Heart right ventricle (tissue), 16 donors: ENCODE measurements at regions not wholly inside any gene's neighbourhood (a gene's known extent, or its start where the extent isn't known, plus 50 kb on each side); places are given as distances from the start of the nearest gene placed in this dataset.

Experiments
- ATAC-seq, 8 donors: fragments of 200-7000 bp; cut with Tn5 transposase; one replicate each; pipeline ENCODE4 v1.9.1; 2020; ENCODE audit warnings: mild to moderate bottlenecking in 8 of 8, moderate library complexity in 8 of 8, moderate number of reproducible peaks in 1 of 8
- DNase-seq, 2 donors: peaks; one replicate each; pipeline ENCODE4 v3.0.0-alpha.2; 2020
- H3K27ac ChIP-seq, 10 donors: fragments of 200-600 bp; sonication (generic) in 2 of 10; one replicate each; pipeline versions ENCODE4 v1.5.0 to v1.8.0; 2020 to 2022; ENCODE audit warnings: mild to moderate bottlenecking in 3 of 10
- H3K27me3 ChIP-seq, 7 donors: fragments of 200-600 bp; one replicate each; pipeline ENCODE4 v1.8.0; 2021 to 2022; ENCODE audit warnings: mild to moderate bottlenecking in 2 of 7
- H3K36me3 ChIP-seq, 9 donors: fragments of 200-600 bp; sonication (generic) in 1 of 9; one replicate each; pipeline versions ENCODE4 v1.5.0 to v1.8.0; 2020 to 2022; ENCODE audit warnings: mild to moderate bottlenecking in 2 of 9
- H3K4me1 ChIP-seq, 9 donors: fragments of 200-600 bp; sonication (generic) in 1 of 9; one replicate each; pipeline versions ENCODE4 v1.5.0 to v1.8.0; 2020 to 2022; ENCODE audit warnings: mild to moderate bottlenecking in 4 of 9
- H3K4me3 ChIP-seq, 10 donors: fragments of 200-600 bp; sonication (generic) in 2 of 10; one replicate each; pipeline versions ENCODE4 v1.5.0 to v1.8.0; 2020 to 2022; ENCODE audit warnings: mild to moderate bottlenecking in 7 of 10, moderate library complexity in 2 of 10
- H3K9me3 ChIP-seq, 11 donors: fragments of 200-600 bp in 10 of 11; sonication (generic) in 2 of 11; one replicate each; pipeline versions ENCODE4 v1.5.0 to v1.8.0; 2013 to 2022; ENCODE audit warnings: mild to moderate bottlenecking in 2 of 11, control low read depth in 1 of 11, moderate library complexity in 1 of 11
- WGBS, 2 donors: extraction: QIAGEN DNeasy Blood & Tissue Kit; methylation state at CpG; one replicate each; pipeline ENCODE4 v1.1.7; 2013; ENCODE audit warnings: inconsistent platforms in 1 of 2; 5-methylcytosine and 5-hydroxymethylcytosine counted together
- intact Hi-C, 10 donors: fragments of 100-400 bp; cut with DNase I; formaldehyde crosslinking; loops; one replicate each; pipeline versions ENCODE4 v1.11.1 to v1.14.2; 2022
- TF ChIP-seq, protein P1 (sequence below), 9 donors: fragments of 200-600 bp; sonication (generic) in 2 of 9; IDR thresholded peaks; one replicate each; pipeline versions ENCODE4 v1.5.0 to v1.8.0; 2021 to 2022; ENCODE audit warnings: antibody characterized with exemption in 9 of 9, mild to moderate bottlenecking in 5 of 9, moderate library complexity in 1 of 9
- donor health status: Arrhythmogenic right ventricular cardiomyopathy.
- donor health status: ischemic (EF 13 %, LVEDD 7.1; RV severe dilation, severe dysfunction).
- donor health status: healthy with polysubstance abuse.
- donor health status: DM: no; HTN: yes; CAD: no.
- donor health status: DM: no; HTN: no; CAD: no.
- donor health status: ischemic (EF 25% LVEDD 6.9; RV normal size, moderate dysfunction).
- donor health status: ischemic (EF 25% LVEDD 5.7; RV mildly dilated, moderate dysfunction).
- donor health status: healthy.
- donor health status: DM: yes; HTN: yes; CAD: no.
- donor health status: Ischemic cardiomyopathy.
- donor health status: ischemic (EF 35%, LVEDD 5.7; RV mildly dilated, moderate dysfunction).
- donor health status: nonischemic (EF 11% LVEDD 7.7; RV severe dilation, severe dysfunction).
- donor health status: DM: yes; HTN: yes; CAD: no.
- donor health status: PGD.
- donor health status: ischemic (EF 29% LVEDD 5.4; RV normal size, mild dysfunction).
- donor health status: nonischemic (EF 23%, LVEDD 6.1; RV moderate dilation, normal function).

DNA sequence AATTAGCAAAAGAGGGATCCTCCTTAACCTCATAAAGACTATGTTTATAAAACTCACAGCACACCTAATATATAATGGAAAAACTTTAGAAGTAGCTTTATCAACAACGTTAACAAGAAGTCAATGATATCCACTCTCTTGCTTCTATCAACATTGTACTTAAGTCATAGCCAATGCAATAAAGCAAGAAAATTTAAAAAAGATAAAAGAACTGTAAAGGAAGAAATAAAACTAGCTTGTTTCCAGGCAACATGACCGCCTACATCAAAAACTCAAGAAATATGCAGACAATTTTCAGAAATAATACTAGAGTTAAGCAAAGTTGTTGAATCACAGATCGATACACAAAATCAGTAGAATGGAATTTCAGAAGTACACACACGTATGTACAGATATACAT, 375.5 kb upstream of the SPRED2 start:
- Histone ChIP-seq H3K27me3 (no peaks in the 10 kb centered on the region), H3K4me3 (no peak overlapping the region), H3K27ac (no peak overlapping the region), H3K4me1 (no peaks in the 10 kb centered on the region), H3K9me3 (peaks cover 0 to 24% (median 13%) of the 10 kb centered on the region in 11 donors), H3K36me3 (no peaks in the 10 kb centered on the region)
- WGBS, 2 donors, result 87 to 89% methylated on average over 4 of the region's 4 CpGs
- TF ChIP-seq, protein P1, sequence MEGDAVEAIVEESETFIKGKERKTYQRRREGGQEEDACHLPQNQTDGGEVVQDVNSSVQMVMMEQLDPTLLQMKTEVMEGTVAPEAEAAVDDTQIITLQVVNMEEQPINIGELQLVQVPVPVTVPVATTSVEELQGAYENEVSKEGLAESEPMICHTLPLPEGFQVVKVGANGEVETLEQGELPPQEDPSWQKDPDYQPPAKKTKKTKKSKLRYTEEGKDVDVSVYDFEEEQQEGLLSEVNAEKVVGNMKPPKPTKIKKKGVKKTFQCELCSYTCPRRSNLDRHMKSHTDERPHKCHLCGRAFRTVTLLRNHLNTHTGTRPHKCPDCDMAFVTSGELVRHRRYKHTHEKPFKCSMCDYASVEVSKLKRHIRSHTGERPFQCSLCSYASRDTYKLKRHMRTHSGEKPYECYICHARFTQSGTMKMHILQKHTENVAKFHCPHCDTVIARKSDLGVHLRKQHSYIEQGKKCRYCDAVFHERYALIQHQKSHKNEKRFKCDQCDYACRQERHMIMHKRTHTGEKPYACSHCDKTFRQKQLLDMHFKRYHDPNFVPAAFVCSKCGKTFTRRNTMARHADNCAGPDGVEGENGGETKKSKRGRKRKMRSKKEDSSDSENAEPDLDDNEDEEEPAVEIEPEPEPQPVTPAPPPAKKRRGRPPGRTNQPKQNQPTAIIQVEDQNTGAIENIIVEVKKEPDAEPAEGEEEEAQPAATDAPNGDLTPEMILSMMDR (IDR thresholded peaks at IDR 0.05), result no peak
- no peak for ATAC-seq
- no peak for DNase-seq
- intact Hi-C loops, result no loop called here

DNA sequence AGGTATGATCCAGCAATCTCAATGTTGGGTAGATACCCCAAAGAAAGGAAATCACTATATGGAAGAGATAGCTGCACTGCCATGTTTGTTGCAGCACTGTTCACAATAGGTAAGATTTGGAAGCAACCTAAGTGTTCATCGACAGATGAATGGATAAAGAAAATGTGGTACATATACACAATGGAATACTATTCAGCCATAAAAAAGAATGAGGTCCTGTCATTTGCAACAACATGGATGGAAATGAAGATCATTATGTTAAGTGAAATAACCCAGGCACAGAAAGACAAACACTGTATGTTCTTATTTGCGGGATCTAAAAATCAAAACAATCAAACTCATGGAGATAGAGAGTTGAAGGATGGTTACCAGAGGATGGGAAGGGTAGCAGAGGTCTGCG, 372.4 kb upstream of the SPRED2 start:
- Histone ChIP-seq H3K27ac (no peak overlapping the region), H3K4me1 (no peaks in the 10 kb centered on the region), H3K36me3 (no peaks in the 10 kb centered on the region), H3K27me3 (no peaks in the 10 kb centered on the region), H3K4me3 (no peak overlapping the region), H3K9me3 (peaks cover 0 to 24% (median 13%) of the 10 kb centered on the region in 11 donors)
- intact Hi-C loops, result no loop called here
- ATAC-seq (no peak), DNase-seq (no peak)
- TF ChIP-seq, protein P1 (IDR thresholded peaks at IDR 0.05), result no peak
- WGBS, 2 donors, result 93 to 99% methylated on average over 3 of the region's 3 CpGs

DNA sequence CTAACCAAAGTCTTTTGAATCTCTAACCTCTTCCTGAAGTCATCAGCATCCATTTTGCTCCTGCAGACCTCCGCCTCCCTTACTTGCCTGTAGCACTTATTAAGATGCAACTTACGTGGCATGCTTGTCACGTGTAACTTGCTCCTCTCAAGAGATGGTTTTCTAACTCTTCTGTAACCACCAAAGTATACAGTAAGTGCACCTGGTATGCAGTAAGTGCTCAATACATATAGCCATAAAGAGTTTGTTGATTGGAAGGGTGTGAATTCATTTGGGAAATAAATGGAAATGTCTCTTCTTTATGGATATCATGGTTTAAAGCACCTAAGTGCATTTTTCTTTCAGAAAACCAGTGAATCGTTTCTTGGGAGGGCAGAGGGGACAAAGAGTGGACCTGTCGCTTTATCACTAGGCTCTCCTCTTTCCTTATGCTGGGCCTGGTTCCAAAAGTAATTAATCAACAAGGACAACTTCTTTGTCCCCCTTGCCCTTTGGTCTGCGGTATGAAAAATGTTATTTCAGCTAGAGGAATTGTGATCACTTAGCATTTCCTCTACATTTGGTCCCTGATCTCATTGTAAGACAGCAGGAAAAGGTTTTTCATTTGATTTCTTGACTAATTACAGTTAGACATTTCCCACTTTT, 370.0 kb upstream of the SPRED2 start:
- no peak overlapping the region for H3K4me3 ChIP-seq
- DNase-seq (no peak), ATAC-seq (no peak)
- no peaks in the 10 kb centered on the region for H3K4me1 ChIP-seq
- TF ChIP-seq, protein P1 (IDR thresholded peaks at IDR 0.05), result no peak
- no peak overlapping the region for H3K27ac ChIP-seq
- H3K27me3 ChIP-seq, result no peaks in the 10 kb centered on the region
- peaks cover 0 to 8% (median 3%) of the 10 kb centered on the region in 11 donors for H3K9me3 ChIP-seq
- H3K36me3 ChIP-seq, result no peaks in the 10 kb centered on the region
- intact Hi-C loops, result no loop called here
- 71 to 75% methylated on average over 6 of the region's 6 CpGs for WGBS, 2 donors

DNA sequence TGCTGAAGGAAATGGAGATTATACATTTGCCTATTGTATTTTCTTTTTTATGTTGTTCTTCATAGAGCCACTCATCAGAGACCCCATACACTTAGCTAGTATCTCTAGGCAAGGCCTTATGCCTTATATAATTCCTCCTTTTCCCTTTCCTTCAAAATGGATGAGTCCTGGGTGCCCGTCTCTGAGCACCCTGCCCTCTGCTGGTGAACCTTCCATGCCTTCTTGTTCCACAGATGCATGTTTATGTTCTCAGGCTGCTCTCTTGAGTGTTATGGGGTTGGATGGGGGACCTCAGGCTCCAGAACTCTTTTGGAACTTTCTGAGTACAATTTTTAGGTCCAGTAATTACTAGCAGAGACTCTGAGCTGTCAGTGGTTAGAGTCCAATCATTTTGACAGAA, 368.6 kb upstream of the SPRED2 start:
- 52 to 55% methylated on average over 1 of the region's 1 CpG for WGBS, 2 donors
- no peak for ATAC-seq
- Histone ChIP-seq H3K27me3 (no peaks in the 10 kb centered on the region), H3K9me3 (peaks cover 0 to 4% (median 0%) of the 10 kb centered on the region in 11 donors), H3K36me3 (no peaks in the 10 kb centered on the region), H3K27ac (no peak overlapping the region), H3K4me1 (peaks cover 0 to 5% (median 0%) of the 10 kb centered on the region in 9 donors), H3K4me3 (no peak overlapping the region)
- no peak for DNase-seq
- intact Hi-C loops, result no loop called here
- TF ChIP-seq, protein P1 (IDR thresholded peaks at IDR 0.05), result peak in 6 of 9 donors; percentile 9 to 31 (median 20)
